ENCODE measurements at regions not wholly inside any gene's neighbourhood (a gene's known extent, or its start where the extent isn't known, plus 50 kb on each side); places are given as distances from the start of the nearest gene placed in this dataset.
"Not testable (repeated sequence)": the region's sequence is repeated elsewhere in the genome, so short reads cannot be mapped to it uniquely, and the experiment has no call there.

GRCh38 chr3:189375532-189375931 lies 203.8 kb downstream of the TPRG1 start:
- no peak for DNase-seq (ENCODE audit: low spot score)

- no peak for DNase-seq (ENCODE audit: low spot score)
These were observed 211.9 kb downstream of the TPRG1 start for GRCh38 chr3:189383630-189384029.

- DNase-seq (ENCODE audit: low spot score), result not testable (repeated sequence)
These were observed 214.1 kb downstream of the TPRG1 start for GRCh38 chr3:189385880-189386279.

- no peak for DNase-seq (ENCODE audit: low spot score)
These were observed 215.0 kb downstream of the TPRG1 start for GRCh38 chr3:189386739-189387138.

- DNase-seq (ENCODE audit: low spot score), result no peak
These were observed 217.6 kb downstream of the TPRG1 start for GRCh38 chr3:189389346-189389745.

- DNase-seq (ENCODE audit: low spot score), result no peak
These were observed 221.8 kb downstream of the TPRG1 start for GRCh38 chr3:189393598-189393997.

- no peak for DNase-seq (ENCODE audit: low spot score)
These were observed 222.9 kb downstream of the TPRG1 start for GRCh38 chr3:189394599-189395121.

GRCh38 chr3:189395825-189396224 lies 224.1 kb downstream of the TPRG1 start:
- DNase-seq (ENCODE audit: low spot score), result no peak

- DNase-seq (ENCODE audit: low spot score), result no peak
These were observed 226.9 kb downstream of the TPRG1 start for GRCh38 chr3:189398656-189399055.

GRCh38 chr3:189401196-189401595 lies 229.4 kb downstream of the TPRG1 start:
- DNase-seq (ENCODE audit: low spot score), result no peak

- DNase-seq (ENCODE audit: low spot score), result no peak
These were observed 228.0 kb upstream of the TP63 start for GRCh38 chr3:189403194-189403593.

- no peak for DNase-seq (ENCODE audit: low spot score)
These were observed 227.2 kb upstream of the TP63 start for GRCh38 chr3:189404024-189404423.

- no peak for DNase-seq (ENCODE audit: low spot score)
These were observed 226.2 kb upstream of the TP63 start for GRCh38 chr3:189404797-189405484.

- DNase-seq (ENCODE audit: low spot score), result no peak
These were observed 225.0 kb upstream of the TP63 start for GRCh38 chr3:189406148-189406547.

GRCh38 chr3:189410522-189410921 lies 220.7 kb upstream of the TP63 start:
- no peak for DNase-seq (ENCODE audit: low spot score)

GRCh38 chr3:189419038-189419437 lies 212.2 kb upstream of the TP63 start:
- no peak for DNase-seq (ENCODE audit: low spot score)

GRCh38 chr3:189419683-189420082 lies 211.5 kb upstream of the TP63 start:
- no peak for DNase-seq (ENCODE audit: low spot score)

GRCh38 chr3:189424922-189425321 lies 206.3 kb upstream of the TP63 start:
- no peak for DNase-seq (ENCODE audit: low spot score)

GRCh38 chr3:189429019-189429418 lies 202.2 kb upstream of the TP63 start:
- DNase-seq (ENCODE audit: low spot score), result no peak

- DNase-seq (ENCODE audit: low spot score), result no peak
These were observed 201.0 kb upstream of the TP63 start for GRCh38 chr3:189430166-189430565.

- DNase-seq (ENCODE audit: low spot score), result not testable (repeated sequence)
These were observed 188.9 kb upstream of the TP63 start for GRCh38 chr3:189442257-189442656.

GRCh38 chr3:189446959-189447560 lies 184.1 kb upstream of the TP63 start:
- no peak for DNase-seq (ENCODE audit: low spot score)

- DNase-seq (ENCODE audit: low spot score), result no peak
These were observed 182.1 kb upstream of the TP63 start for GRCh38 chr3:189449084-189449483.

- DNase-seq (ENCODE audit: low spot score), result no peak
These were observed 176.2 kb upstream of the TP63 start for GRCh38 chr3:189455009-189455408.
